AG04450 (cell line): ENCODE measurements at regions not wholly inside any gene's neighbourhood (a gene's known extent, or its start where the extent isn't known, plus 50 kb on each side); places are given as distances from the start of the nearest gene placed in this dataset.

Source experiments
- CTCF ChIA-PET: fragments of 300-600, 350-600 bp; formaldehyde crosslinking; extraction: SDS; loops from one replicate; lab custom pipeline; 2022; ENCODE audit warnings: antibody characterized with exemption, inconsistent platforms; lab: Charles Lee
- POLR2A ChIA-PET: fragments of 350-600 bp; formaldehyde crosslinking; extraction: SDS; loops from one replicate; lab custom pipeline; 2021; ENCODE audit warnings: antibody characterized with exemption, inconsistent platforms; lab: Yijun Ruan, JAX
- DNase-seq: peaks from one replicate; pipeline ENCODE4 v3.0.0-alpha.2; 2011; ENCODE audit warnings: low read depth, low spot score
- H3K27ac ChIP-seq: one replicate; pipeline ENCODE4 v1.5.1; 2012; ENCODE audit warnings: low read depth, low read length, control low read depth
- H3K27me3 ChIP-seq: one replicate; pipeline ENCODE4 v1.6.0; 2012; ENCODE audit warnings: low read length; ENCODE audit not compliant: control insufficient read depth, insufficient read depth
- H3K4me3 ChIP-seq: 2 replicates; pipeline ENCODE4 v1.5.1; 2011; ENCODE audit warnings: mild to moderate bottlenecking, low read depth, low read length, control low read depth
- H3K9me3 ChIP-seq: 2 replicates; pipeline ENCODE4 v1.5.1; 2012; ENCODE audit warnings: low read length; ENCODE audit not compliant: control insufficient read depth, insufficient read depth
- TF ChIP-seq, protein P1 (sequence below): IDR thresholded peaks from 2 replicates; pipeline ENCODE4 v1.5.1; 2011; ENCODE audit warnings: low read depth, low read length, control low read depth, inconsistent platforms

DNA sequence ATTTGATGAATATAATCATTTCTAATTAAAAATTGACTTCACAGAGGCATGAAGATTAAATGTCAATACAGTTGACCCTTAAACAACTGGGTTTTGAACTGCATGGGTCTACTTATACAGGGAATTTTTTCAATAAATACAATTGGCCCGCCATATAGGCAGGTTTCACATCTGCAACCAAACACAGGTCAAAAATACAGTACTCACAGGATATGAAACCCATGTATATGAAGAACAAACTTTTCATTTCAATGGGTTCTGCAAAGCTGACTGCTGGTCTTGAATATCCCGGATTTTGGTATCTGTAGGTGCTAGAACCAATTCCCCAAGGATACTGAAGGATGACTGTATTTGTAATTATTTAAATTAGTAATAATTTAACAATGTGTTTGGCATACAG lies 555.6 kb downstream of the EPHA4 start:
- no peaks in the 10 kb centered on the region for H3K9me3 ChIP-seq
- no peak overlapping the region for H3K27ac ChIP-seq
- TF ChIP-seq, protein P1, sequence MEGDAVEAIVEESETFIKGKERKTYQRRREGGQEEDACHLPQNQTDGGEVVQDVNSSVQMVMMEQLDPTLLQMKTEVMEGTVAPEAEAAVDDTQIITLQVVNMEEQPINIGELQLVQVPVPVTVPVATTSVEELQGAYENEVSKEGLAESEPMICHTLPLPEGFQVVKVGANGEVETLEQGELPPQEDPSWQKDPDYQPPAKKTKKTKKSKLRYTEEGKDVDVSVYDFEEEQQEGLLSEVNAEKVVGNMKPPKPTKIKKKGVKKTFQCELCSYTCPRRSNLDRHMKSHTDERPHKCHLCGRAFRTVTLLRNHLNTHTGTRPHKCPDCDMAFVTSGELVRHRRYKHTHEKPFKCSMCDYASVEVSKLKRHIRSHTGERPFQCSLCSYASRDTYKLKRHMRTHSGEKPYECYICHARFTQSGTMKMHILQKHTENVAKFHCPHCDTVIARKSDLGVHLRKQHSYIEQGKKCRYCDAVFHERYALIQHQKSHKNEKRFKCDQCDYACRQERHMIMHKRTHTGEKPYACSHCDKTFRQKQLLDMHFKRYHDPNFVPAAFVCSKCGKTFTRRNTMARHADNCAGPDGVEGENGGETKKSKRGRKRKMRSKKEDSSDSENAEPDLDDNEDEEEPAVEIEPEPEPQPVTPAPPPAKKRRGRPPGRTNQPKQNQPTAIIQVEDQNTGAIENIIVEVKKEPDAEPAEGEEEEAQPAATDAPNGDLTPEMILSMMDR = no peak
- ChIA-PET CTCF (no interaction called here), POLR2A (no interaction called here)
- no peak overlapping the region for H3K4me3 ChIP-seq
- DNase-seq = no peak
- H3K27me3 ChIP-seq = no peaks in the 10 kb centered on the region

DNA sequence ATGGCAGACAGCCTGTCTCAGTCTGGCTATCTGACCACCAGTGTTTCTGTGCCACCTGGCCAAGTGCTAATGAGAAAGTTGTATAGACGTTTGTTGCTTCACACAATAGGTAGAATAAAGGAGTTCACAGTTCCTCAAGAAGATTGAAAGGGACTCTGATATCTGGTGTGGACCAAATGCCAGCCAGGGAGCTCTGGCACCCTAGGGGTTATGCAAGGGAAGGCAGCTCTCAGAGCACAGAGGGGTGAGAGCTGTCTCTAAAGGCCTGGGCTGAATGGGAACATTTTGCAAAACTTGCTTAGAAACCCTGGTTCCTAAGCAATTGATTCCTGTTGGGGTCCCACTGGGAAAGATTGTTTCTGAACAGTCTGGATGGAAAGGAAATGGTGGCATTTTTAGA lies 553.8 kb downstream of the EPHA4 start:
- ChIA-PET CTCF (no interaction called here), POLR2A (no interaction called here)
- H3K9me3 ChIP-seq = no peaks in the 10 kb centered on the region
- DNase-seq = no peak
- no peaks in the 10 kb centered on the region for H3K27me3 ChIP-seq
- H3K4me3 ChIP-seq = no peak overlapping the region
- TF ChIP-seq, protein P1 = no peak
- H3K27ac ChIP-seq = no peak overlapping the region

DNA sequence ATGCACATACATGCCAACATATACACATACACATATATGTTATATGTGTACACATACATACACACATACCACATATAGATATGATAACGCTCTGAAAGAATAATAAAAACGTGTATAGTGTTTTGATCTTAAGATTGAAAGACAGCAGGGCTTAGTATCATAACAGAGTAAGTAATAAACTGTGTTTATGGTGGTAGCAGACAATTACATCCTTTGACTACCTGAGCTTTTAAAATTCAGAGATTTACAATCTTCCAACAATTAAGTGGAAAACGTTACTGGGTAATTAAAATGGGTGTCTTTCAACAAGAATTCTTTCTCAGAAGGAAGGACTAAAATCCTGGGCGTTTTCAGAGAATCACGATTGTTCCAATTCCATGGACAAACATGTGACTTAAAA lies 552.4 kb downstream of the EPHA4 start:
- no peak overlapping the region for H3K4me3 ChIP-seq
- H3K27ac ChIP-seq = no peak overlapping the region
- ChIA-PET CTCF (no interaction called here), POLR2A (no interaction called here)
- no peaks in the 10 kb centered on the region for H3K9me3 ChIP-seq
- TF ChIP-seq, protein P1 = no peak
- no peak for DNase-seq
- peaks cover 3% of the 10 kb centered on the region for H3K27me3 ChIP-seq

DNA sequence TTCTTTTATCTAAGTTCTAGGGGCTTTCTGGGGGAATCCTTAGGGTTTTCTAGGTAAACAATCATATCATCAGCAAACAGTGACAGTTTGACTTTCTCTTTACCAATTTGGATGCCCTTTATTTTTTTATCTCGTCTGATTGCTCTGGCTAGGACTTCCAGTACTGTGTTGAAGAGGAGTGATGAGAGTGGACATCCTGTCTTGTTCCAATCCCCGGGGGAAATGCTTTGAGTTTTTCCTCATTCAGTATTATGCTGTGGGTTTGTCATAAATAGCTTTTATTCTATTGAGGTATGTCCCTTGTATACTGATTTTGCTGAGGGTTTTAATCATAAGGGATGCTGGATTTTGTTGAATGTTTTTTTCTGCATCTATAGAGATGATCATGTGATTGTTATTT lies 549.5 kb downstream of the EPHA4 start:
- TF ChIP-seq, protein P1 = no peak
- ChIA-PET POLR2A (interaction anchor here (0.6 kb wide), 1 partner anchor 1639 kb away, joined by 4 read pairs; no protein-coding TSS in a partner anchor), CTCF (no interaction called here)
- Histone ChIP-seq H3K9me3 (no peaks in the 10 kb centered on the region), H3K27me3 (peaks cover 3% of the 10 kb centered on the region), H3K27ac (no peak overlapping the region), H3K4me3 (no peak overlapping the region)
- DNase-seq = no peak

DNA sequence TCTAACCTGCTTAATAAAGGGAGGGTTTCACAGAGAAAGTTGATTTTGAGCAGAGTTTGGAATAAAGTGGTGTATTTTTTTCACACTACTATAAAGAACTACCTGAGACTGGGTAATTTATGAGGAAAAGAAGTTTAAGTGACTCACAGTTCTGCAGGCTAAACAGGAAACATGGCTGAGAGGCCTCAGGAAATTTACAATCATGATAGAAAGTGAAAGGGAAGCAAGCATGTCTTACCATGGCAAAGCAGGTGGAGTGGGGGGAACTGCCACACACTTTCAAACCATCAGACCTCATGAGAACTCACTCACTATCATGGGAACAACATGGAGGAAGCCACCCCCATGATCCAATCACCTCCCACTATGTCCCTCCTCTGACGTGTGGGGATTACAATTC lies 546.7 kb downstream of the EPHA4 start:
- peaks cover 3% of the 10 kb centered on the region for H3K27me3 ChIP-seq
- TF ChIP-seq, protein P1 = no peak
- ChIA-PET CTCF (no interaction called here), POLR2A (no interaction called here)
- H3K9me3 ChIP-seq = no peaks in the 10 kb centered on the region
- H3K27ac ChIP-seq = no peak overlapping the region
- no peak for DNase-seq
- H3K4me3 ChIP-seq = no peak overlapping the region
